ENCODE measurements at regions not wholly inside any gene's neighbourhood (a gene's known extent, or its start where the extent isn't known, plus 50 kb on each side); places are given as distances from the start of the nearest gene placed in this dataset.

GRCh38 chr4:60948008-60948407, 252.1 kb upstream of the ADGRL3 start:
- peak; percentile 3 for DNase-seq (ENCODE audit: low read depth)
- TF ChIP-seq CTCF (IDR thresholded peaks at IDR 0.05; ENCODE audit: insufficient read depth, low read depth, low read length): no peak
- H3K4me3 ChIP-seq (ENCODE audit: low read depth, low read length): no peak overlapping the region

DNA sequence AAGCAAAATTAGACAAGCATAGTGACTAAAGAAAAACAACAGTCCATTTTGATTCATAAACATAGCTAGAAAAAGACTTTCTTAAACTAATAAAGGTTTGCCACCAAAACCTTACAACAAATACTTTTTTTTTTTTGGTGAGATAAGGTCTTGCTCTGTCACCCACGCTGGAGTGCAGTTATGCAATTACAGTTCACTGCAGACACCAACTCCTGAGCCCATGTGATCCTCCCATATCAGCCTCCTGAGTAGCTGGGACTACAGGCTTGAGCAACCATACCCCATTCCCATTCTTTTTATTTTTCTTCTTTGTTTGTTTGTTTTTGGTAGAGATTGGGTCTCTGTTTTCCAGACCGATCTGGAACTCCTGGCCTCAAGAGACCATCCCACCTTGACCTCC, 247.2 kb upstream of the ADGRL3 start:
- H3K4me3 ChIP-seq (ENCODE audit: low read depth, low read length): no peak overlapping the region
- no peak for TF ChIP-seq CTCF (IDR thresholded peaks at IDR 0.05; ENCODE audit: insufficient read depth, low read depth, low read length)
- no peak for DNase-seq (ENCODE audit: low read depth)

DNA sequence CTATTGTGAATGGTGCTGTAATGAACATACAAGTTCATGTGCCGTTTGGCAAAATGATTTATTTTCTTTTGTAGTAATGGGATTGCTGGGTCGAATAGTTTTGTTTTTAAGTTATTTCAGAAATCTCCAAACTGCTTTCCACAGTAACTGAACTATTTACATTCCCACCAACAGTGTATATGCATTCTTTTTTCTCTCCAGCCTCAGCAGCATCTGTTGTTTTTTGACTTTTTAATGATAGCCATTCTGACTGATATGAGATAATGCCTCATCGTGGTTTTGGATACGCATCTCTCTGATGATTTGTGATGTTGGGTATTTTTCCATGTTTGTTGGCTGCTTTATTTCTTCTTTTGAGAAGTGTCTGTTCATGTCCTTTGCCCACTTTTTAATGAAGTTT, 246.3 kb upstream of the ADGRL3 start:
- DNase-seq (ENCODE audit: low read depth): peak; percentile 35
- TF ChIP-seq CTCF (IDR thresholded peaks at IDR 0.05; ENCODE audit: insufficient read depth, low read depth, low read length): no peak
- H3K4me3 ChIP-seq (ENCODE audit: low read depth, low read length): no peak overlapping the region

GRCh38 chr4:60962286-60962685, 237.8 kb upstream of the ADGRL3 start:
- no peak for TF ChIP-seq CTCF (IDR thresholded peaks at IDR 0.05; ENCODE audit: insufficient read depth, low read depth, low read length)
- H3K4me3 ChIP-seq (ENCODE audit: low read depth, low read length): no peak overlapping the region
- no peak for DNase-seq (ENCODE audit: low read depth)

- DNase-seq (ENCODE audit: low read depth): no peak
- no peak overlapping the region for H3K4me3 ChIP-seq (ENCODE audit: low read depth, low read length)
- TF ChIP-seq CTCF (IDR thresholded peaks at IDR 0.05; ENCODE audit: insufficient read depth, low read depth, low read length): no peak
These were observed 218.6 kb upstream of the ADGRL3 start for GRCh38 chr4:60981534-60981933.

GRCh38 chr4:60989141-60989540, 211.0 kb upstream of the ADGRL3 start:
- no peak overlapping the region for H3K4me3 ChIP-seq (ENCODE audit: low read depth, low read length)
- peak; percentile 3 for DNase-seq (ENCODE audit: low read depth)
- TF ChIP-seq CTCF (IDR thresholded peaks at IDR 0.05; ENCODE audit: insufficient read depth, low read depth, low read length): no peak

DNA sequence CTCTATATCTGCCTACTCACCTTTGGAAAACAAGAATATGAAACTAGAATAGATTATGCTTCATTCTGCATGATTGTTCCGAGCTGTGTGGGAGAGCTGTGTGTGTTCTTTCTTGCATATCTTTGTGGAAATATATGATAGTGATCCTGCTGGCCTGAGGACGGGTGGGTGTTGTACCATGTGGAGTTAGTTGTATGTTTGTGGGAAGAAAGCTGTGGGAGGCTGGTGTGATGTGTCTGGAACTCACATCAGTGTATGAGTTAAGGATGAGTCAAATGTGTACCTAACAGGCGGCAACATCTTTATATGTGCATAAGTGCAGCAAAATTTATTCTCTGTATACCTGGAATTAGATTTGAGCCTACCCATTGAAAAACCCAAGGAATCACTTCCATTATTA, 208.1 kb upstream of the ADGRL3 start:
- peak; percentile 0 for DNase-seq (ENCODE audit: low read depth)
- no peak for TF ChIP-seq CTCF (IDR thresholded peaks at IDR 0.05; ENCODE audit: insufficient read depth, low read depth, low read length)
- no peak overlapping the region for H3K4me3 ChIP-seq (ENCODE audit: low read depth, low read length)

Data from fibroblast of villous mesenchyme (primary cell).